ENCODE measurements at regions not wholly inside any gene's neighbourhood (a gene's known extent, or its start where the extent isn't known, plus 50 kb on each side); places are given as distances from the start of the nearest gene placed in this dataset.

GRCh38 chr21:32193098-32193465 lies 85.8 kb downstream of the MIS18A start:
- Histone ChIP-seq H3K27me3 (ENCODE audit: insufficient read depth) (no peaks in the 10 kb centered on the region), H3F3A (replicated peaks; ENCODE audit: low read depth) (no peaks in the 10 kb centered on the region), H3K36me3 (ENCODE audit: insufficient read depth) (no peaks in the 10 kb centered on the region), H4K20me1 (replicated peaks; ENCODE audit: insufficient read depth) (no peaks in the 10 kb centered on the region), H2AFZ (no peak overlapping the region), H3K4me3 (no peak overlapping the region), H3K79me2 (replicated peaks; ENCODE audit: insufficient read depth) (no peaks in the 10 kb centered on the region), H3K4me1 (ENCODE audit: insufficient read depth) (no peaks in the 10 kb centered on the region), H3K27ac (ENCODE audit: low read depth) (no peak overlapping the region), H3K4me2 (no peak overlapping the region), H3K9me2 (ENCODE audit: insufficient read depth) (0 out of 2 replicates have a peak, but pooled peaks cover 2% of the 10 kb centered on the region)
- Mint-ChIP-seq H3K36me3 (ENCODE audit: low read depth) (no peaks in the 10 kb centered on the region), H3K4me1 (no peaks in the 10 kb centered on the region), H3K27me3 (ENCODE audit: insufficient read depth, low read depth, poor library complexity) (peaks cover 1% of the 10 kb centered on the region), H3K4me3 (no peak overlapping the region), H3K27ac (no peak overlapping the region), H3K9me3 (no peaks in the 10 kb centered on the region; the same call in 2 of the 3 replicates)
- TF ChIP-seq ETS1 (IDR thresholded peaks at IDR 0.05) (no peak), STAT1 (IDR thresholded peaks at IDR 0.05; ENCODE audit: unreplicated experiment) (no peak), CREB1 (CRISPR knock-in tag; IDR thresholded peaks at IDR 0.05; ENCODE audit: low read depth) (no peak), CTCF (conservative IDR thresholded peaks at IDR 0.05; ENCODE audit: low read depth in 2 of 2) (no peak), EZH2phosphoT487 (IDR thresholded peaks at IDR 0.05; ENCODE audit: unreplicated experiment) (no peak), ZNF331 (CRISPR knock-in tag; IDR thresholded peaks at IDR 0.05; ENCODE audit: low read depth) (no peak), EZH2 (IDR thresholded peaks at IDR 0.05; ENCODE audit: low read depth, unreplicated experiment) (no peak), NANOG (IDR thresholded peaks at IDR 0.05; ENCODE audit: borderline replicate concordance) (no peak), REST (IDR thresholded peaks at IDR 0.05; ENCODE audit: unreplicated experiment) (no peak), JUNB (IDR thresholded peaks at IDR 0.05; ENCODE audit: unreplicated experiment) (no peak), ZNF462 (CRISPR knock-in tag; IDR thresholded peaks at IDR 0.05) (no peak), ZNF114 (CRISPR knock-in tag; IDR thresholded peaks at IDR 0.05) (no peak)
- DNase-seq (ENCODE audit: low spot score) (no peak), ATAC-seq (no peak)
